ACHN (cell line): ENCODE measurements at regions not wholly inside any gene's neighbourhood (a gene's known extent, or its start where the extent isn't known, plus 50 kb on each side); places are given as distances from the start of the nearest gene placed in this dataset.

ENCODE experiments used
- DNase-seq: peaks from one replicate; pipeline ENCODE4 v3.0.0-alpha.2; 2015
- in situ Hi-C: cut with HindIII; loops from 2 replicates; pipeline ENCODE4 v1.10.0; 2017; ENCODE audit warnings: low sequenced_read_pairs, low pct_ligation_motif_present, low pct_unique_long_range_greater_than_20kb

DNA sequence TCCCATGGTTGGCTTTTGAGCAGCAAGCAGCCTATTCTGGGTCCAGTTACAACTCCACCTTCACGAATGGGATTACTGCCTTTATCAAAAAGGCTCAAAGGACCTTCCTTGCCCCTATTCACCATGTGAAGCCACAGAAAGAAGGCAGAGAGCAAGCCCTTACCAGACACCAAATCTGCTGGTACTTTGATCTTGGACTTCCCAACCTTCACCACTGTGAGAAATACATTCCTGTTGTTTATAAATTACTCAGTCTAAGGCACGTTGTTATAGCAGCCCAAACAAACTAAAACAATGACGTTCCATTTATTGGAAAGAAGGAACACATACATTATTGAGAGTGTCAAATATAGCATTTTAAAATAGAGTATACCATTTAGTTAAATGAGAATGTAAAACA lies 1557.9 kb downstream of the PLA2G4A start:
- in situ Hi-C loops = no loop called here
- DNase-seq = no peak

DNA sequence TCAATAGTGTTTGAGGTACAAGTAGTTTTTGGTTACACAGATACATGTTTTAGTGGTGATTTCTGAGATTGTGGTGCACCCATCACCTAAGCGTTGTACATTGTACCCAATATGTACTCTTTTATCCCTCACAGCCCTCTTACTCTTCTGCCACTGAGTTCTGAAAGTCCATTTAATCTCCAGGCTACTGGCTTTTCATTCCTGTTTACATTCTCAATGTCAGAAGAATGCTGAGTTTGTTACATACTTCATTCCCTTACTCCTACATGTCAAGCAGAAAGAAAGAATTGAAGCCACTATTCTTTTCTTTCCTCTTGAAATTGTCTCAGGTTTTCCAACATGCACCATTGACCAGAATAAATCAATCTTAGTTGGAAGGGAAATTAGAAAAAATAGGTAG lies 1565.9 kb downstream of the PLA2G4A start:
- in situ Hi-C loops = no loop called here
- no peak for DNase-seq

DNA sequence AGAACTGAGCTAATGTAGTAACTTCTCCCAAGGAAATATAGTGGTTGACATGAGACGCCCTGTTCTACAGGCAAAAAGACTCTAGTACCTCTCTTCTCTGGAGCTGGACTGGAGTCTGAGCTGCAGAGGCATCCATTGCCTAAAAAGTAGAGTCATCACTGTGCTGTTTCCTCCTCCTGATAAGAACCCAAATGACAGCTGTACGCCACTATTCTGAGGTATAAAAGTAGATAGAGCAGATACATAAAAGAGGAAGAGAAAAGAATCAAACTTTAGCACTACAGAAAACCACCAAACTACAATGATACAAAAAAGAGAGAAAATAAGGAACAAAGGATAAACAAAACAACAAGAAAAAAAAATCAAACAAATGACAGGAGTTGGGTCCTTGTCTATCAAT lies 1568.8 kb downstream of the PLA2G4A start:
- in situ Hi-C loops = no loop called here

DNA sequence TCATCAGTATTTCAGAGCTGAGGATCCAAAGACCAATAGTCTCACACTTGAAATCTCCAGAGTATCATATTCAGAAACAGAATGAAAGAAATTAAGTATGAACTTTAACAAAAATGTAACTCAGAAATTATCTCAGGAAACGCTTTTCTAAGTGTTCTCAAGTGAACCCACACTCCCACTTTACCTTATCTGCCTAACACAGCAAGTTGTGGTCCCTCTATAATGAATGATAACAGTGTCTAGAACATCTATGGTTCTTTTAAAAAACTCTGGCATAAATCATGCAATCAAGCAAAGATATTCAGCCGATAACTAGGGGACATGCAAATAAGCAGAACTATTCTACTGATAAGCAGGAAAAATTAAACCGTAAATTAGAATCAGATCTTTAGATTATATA lies 1574.2 kb downstream of the PLA2G4A start:
- in situ Hi-C loops = no loop called here
- no peak for DNase-seq

More for the DNA sequence above, 1568.8 kb downstream of the PLA2G4A start:
- DNase-seq = no peak

DNA sequence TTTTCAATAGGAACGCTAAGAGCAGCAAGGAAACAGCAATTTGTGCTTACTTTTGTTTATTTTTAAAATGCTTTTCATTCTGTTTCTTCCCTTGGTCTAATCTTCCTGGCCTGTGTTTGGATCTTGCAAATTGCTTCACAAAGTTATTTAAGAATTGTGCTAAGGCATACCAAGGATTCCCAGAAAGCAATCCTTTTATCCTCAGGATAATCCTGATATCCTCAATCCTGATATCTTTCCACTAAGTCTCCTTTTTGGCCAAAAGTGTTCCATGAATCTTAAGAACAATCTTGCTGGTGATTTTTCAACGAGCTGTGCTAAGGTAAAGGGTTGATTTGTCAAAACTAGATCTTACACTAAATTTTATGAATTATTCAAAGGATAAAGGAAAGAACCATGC lies 1577.9 kb downstream of the PLA2G4A start:
- in situ Hi-C loops = no loop called here

DNA sequence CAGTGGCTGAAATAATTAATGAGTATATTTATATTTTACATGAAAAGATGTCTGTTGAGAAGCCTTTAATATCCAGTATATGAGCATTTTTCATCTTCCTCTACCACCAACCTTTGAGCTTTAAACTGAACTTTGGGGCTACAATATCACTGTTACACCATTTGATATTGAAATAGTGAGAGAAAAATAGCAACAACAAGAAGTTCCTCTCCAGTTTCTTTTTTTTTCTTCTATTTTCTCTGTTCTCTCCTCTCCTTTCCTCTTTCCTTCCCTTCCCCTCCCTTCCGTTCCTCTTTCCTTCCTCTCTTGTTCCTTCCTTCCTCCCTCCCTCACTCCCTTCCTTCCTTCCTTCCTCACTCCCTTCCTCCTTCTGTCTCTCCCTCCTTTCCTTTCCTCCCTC lies 1591.4 kb downstream of the PLA2G4A start:
- no peak for DNase-seq
- in situ Hi-C loops = no loop called here

More for the DNA sequence above, 1577.9 kb downstream of the PLA2G4A start:
- DNase-seq = no peak

DNA sequence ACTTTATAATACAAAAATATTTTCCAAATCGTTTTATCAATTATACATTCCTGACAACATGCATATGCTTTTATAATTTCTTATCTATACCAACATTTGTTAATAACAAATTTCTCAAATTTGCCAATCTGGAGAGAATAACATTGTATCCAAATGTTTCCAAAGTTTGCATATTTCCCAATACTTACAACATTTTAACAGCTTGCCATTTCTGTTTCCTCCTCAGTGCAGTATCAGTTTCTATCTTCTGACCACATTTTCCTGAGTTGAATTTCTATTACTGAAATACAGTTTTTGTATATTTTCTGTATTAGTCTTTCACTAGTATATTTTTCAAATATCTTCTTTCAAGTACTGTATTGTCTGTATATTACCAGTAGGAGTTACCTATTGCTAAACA lies 1594.3 kb downstream of the PLA2G4A start:
- in situ Hi-C loops = no loop called here

DNA sequence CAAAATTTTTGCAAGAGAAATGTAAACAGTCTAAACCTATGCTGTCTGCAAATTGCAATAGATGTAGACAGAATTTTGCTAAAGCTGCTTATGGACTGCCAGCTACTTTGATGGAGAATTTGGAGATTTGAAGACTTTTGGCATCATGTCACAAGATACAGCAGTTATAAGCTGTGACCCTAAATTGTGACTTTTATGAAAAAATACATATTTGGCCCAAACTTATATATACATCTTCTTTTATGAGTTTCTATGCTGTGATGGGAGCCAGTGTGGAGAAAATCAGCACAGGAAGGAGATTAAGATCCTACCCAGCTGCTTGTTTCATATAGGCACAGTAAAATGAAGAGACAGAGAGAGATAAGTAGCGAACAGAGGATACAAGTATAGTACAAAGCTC lies 1595.4 kb downstream of the PLA2G4A start:
- no peak for DNase-seq
- in situ Hi-C loops = no loop called here

More for the DNA sequence above, 1594.3 kb downstream of the PLA2G4A start:
- no peak for DNase-seq

DNA sequence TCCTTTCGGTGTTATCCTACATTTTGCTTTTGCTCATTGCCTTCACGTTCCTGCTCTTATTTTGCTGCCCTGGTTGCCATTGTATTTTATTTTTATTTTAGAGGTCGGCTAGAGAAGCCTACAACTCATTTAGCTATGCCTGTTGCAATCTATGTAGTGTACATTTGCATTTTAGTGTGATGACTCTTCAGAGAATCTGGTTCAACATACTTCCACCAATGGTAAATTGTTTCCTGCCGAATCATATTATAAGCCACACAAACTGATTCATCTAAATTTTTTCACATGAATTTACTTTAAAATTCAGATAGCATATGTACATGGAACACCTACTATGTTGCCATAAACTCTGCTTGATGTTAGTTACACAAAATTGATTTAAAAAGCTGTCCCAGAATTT lies 1596.9 kb downstream of the PLA2G4A start:
- in situ Hi-C loops = no loop called here
- DNase-seq = no peak

DNA sequence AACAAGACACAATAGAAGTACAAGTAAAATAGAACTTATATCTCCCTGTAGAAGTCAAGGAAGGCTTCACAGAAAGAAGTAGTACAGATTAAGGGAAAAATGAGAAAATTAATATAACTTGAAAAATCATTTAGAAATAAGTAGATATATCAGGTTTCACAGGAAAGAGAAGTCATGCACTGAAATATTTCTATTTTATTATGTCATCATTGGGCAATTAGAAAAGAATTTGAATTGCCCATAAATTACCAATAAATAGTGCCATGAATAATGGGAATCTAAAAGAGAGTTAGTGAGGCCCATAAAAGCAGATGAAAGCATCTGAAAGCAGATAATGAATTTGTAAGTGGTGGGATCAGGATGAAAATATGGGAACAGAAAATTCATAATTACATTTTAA lies 1597.8 kb downstream of the PLA2G4A start:
- no peak for DNase-seq
- in situ Hi-C loops = no loop called here

DNA sequence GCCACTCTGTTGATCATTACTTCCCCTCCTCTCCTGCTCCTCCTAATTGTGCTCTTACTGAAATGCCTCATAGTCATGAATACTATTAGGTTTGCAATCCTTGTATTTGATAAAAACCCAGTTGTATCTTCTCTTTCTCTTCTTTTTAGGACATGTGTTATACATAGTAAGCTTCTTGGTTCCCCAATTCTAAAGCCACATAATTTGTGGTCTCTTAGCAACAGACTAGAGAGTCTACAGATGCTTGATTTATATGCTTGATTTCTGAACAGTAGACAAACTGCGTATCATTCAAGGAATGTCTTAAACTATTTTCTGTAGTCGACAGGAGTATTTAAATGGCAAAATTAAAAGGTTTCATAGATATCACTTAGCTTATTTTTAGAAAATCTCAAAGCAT lies 1598.9 kb downstream of the PLA2G4A start:
- no peak for DNase-seq

DNA sequence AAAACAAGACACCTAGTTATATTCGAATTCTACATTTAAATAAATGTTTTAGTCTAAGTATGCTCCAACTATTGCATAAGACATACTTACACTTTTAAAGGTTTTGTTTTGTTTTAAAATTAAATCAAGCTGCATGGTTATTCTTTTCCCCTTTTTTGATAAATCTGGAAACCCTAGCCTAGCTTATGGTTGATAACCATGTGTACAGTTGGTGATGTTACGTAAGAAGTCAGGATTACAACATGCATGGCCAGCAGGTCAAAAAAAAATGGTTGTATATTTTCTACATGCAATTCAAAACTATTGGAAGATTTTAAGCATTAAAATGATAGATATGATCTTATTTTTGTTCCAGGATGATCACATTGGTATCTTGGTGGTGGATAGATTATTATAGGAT lies 1600.6 kb downstream of the PLA2G4A start:
- in situ Hi-C loops = no loop called here
- DNase-seq = no peak

More for the DNA sequence above, 1598.9 kb downstream of the PLA2G4A start:
- in situ Hi-C loops = no loop called here

DNA sequence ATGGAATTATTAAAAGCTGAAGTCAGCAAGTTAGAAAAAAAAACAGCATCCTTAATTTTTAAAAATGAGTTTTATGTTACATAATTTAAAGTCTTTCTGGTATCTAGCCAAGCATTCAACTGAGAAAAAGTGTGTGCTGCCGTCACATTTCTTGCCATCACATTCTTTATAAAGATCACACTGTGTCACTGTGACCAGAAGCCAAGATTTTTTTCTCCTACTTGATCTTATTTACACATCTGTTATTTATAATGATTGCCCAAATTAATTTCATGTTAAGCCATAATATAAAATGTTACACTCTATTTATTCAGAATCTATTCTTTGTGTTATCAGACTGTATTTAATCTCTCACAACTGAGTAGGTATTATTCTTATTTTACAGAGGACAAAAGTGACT lies 1603.7 kb downstream of the PLA2G4A start:
- DNase-seq = no peak
- in situ Hi-C loops = no loop called here

DNA sequence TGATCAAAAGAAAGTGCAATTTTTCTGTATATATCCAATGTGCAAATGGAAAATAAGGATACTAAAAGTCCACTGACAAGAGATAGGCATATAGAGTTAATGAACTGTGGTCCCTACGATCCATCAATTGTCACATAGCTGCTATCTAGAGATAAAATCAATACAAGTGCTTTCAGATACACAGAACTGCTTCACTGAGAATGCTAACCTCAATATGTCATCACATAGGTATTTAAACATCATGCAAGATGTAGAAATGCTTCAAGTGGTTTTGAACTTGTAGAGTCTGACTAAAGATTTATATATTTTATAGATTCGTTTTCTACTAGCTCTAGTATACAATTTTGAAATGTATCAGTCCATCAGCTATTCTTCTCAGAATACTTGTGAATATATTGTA lies 1604.7 kb downstream of the PLA2G4A start:
- peak; percentile 43 for DNase-seq
- in situ Hi-C loops = no loop called here

DNA sequence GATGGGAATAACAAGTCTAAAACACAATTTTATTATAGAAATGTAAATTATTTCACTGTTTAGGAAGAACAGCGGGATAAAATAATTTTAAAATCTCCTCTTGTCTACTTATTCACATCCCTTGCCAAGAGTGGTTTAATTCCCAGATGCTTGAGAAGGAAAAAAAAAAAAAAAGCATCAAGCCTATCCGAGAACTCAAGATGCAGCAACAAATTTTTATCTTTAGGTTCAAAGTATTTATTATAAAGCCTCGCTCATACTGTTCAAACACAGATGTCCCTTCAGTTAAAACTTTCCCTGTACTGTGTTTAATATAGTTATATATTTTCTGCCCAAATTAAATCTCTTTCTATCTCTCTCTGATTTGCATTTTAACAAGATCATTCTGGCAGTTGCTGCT lies 1615.8 kb downstream of the PLA2G4A start:
- no peak for DNase-seq
- in situ Hi-C loops = no loop called here

DNA sequence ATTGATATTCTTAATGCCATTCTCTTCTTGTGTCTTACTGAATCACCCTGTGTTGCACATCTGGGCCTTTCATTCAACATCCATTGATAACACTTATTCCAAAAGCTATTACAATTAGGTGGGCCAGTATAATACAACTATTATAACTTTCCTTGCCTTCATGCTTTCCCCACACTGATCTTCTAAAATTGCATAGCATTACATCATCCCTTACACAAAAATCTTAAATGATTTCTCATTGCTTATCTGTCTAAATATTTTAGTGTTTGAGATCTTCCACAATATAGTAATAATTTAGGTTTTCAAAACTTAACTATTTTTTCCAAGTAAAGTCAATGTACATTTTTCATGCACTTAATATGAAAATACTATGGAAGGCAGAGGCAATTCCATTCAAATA lies 1634.1 kb downstream of the PLA2G4A start:
- no peak for DNase-seq
- in situ Hi-C loops = no loop called here

DNA sequence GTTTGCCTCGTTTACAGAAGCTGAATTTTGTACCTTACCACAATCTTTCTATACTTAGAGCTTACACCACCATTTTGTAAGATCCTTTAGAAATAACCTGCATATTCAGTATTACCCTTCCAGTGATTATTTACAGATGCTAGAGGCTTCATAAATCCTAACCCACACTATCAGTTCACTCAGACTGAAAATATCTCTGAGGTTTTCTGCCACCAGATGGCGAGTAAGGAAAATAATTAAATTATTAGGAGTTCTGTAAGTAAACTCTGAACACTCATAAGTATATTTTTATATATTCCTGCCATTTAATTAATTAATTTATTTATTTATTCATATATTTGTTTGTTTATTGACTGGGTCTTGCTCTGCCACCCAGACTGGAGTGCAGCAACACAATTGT lies 1635.2 kb downstream of the PLA2G4A start:
- no peak for DNase-seq
- in situ Hi-C loops = no loop called here

DNA sequence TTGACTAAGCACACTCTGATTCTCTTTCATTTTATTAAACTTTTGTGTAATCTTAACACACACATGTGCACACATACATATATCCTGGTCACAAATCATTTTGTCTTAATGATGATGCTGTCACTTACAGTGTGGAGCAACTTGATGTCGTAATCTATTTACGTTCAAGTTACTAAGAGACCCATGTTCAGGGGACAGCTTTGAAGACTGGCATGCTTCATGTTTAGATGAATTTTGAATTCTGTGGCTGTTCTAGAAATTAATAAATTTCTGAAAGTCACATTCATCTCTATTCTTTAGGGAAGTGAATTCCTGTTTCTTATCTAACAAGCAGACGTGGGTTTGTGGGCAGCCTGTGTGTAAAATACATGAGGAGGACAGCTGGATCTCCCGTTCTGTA lies 1637.8 kb downstream of the PLA2G4A start:
- in situ Hi-C loops = no loop called here
- no peak for DNase-seq

DNA sequence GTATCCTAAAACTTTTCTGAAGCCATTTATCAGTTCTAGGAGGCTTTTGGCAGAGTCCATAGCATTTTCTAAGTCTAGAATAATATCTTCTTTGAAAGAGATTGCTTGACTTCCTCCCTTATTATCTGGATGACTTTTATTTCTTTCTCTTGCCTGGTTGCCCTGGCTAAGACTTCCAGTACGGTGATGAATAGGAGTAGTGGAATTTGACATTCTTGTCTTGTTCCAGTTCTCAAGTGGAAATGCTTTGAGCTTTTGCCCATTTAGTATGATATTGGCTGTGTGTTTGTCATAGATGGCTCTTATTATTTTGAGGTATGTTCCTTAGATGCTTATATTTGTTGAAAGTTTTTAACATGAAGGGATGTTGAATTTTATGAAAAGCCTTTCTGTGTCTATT lies 1647.9 kb downstream of the PLA2G4A start:
- in situ Hi-C loops = no loop called here
- DNase-seq = no peak

DNA sequence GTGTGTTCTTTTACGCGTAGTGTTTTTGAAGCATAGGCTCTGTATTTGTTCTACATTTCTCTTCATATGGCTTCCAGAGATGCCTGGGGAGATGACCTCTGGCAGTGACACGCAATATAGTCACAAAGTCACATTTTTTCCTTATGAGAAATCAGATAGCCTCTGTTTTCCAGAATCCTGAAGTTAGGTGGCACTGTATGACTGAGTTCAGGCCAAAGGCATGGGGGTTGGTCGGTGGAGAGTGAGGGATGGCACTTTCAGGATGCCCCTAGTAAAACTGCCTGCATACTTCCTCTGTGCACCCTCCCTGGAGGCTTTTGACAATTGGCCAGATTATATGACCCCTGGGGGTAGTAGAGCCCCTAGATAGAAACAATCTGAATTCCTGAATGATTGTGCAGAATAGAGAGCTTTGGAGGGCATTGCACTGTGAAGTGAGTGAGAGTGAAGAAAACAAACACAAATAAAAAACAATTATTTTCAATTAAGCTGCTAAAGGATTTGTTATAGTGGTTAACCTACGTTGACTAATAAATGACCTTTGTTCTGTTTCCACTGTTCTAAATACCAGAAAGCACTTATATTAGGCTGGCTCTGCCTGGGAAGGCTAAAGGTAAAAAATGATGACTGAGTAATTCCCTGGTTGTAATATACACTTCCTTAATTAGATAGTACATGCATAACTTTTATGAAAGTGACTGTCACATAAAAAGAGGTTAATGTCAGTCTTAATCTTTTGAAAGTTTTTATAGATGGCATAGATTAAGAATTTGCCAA lies 1660.8 kb downstream of the PLA2G4A start:
- in situ Hi-C loops = no loop called here
- DNase-seq = peak; percentile 39

DNA sequence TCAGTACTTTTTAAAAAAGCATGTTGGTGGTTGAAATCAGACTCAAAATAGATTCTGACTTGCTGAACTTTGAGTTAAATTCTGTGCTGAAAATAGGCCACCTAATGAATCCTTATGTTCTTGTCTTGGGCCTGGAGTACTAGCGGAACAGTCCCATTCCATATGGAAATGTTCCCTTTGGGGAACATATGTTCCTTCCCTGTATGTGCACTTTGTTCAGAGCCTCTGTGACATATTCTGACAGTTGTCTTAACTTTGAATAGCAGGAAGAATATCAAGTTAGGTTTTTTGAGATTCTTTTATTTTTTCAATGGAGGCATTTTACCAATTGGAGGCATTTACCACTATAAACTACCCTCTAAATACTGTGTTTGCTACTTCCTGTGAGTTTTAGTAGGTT lies 1667.8 kb downstream of the PLA2G4A start:
- in situ Hi-C loops = no loop called here
- no peak for DNase-seq
